H9 (cell line): ENCODE measurements at regions not wholly inside any gene's neighbourhood (a gene's known extent, or its start where the extent isn't known, plus 50 kb on each side); places are given as distances from the start of the nearest gene placed in this dataset.

Experiments used
- DNase-seq: peaks from one replicate; pipeline ENCODE4 v3.0.0-alpha.2; 2017
- H2AFZ ChIP-seq: one replicate; pipeline ENCODE4 v1.6.1; 2013; ENCODE audit warnings: mild to moderate bottlenecking, low read length, control low read depth, moderate library complexity
- H2AK5ac ChIP-seq: 2 replicates; pipeline ENCODE4 v1.6.1; 2013; ENCODE audit warnings: low read length, control low read depth, mixed read lengths; ENCODE audit not compliant: insufficient read length
- H2BK120ac ChIP-seq: one replicate; pipeline ENCODE4 v1.6.1; 2013; ENCODE audit warnings: low read depth, mild to moderate bottlenecking, low read length, control low read depth, inconsistent platforms; ENCODE audit not compliant: poor library complexity, severe bottlenecking
- H2BK12ac ChIP-seq: 2 replicates; pipeline ENCODE4 v1.6.1; 2013; ENCODE audit warnings: low read length, control low read depth, mixed read lengths, low read depth; ENCODE audit not compliant: insufficient read length
- H2BK15ac ChIP-seq: 2 replicates; pipeline ENCODE4 v1.6.1; 2013; ENCODE audit warnings: low read depth, low read length, control low read depth
- H2BK20ac ChIP-seq: one replicate; pipeline ENCODE4 v1.6.1; 2013; ENCODE audit warnings: low read depth, mild to moderate bottlenecking, low read length, control low read depth, inconsistent platforms; ENCODE audit not compliant: poor library complexity, severe bottlenecking
- H2BK5ac ChIP-seq: 2 replicates; pipeline ENCODE4 v1.6.1; 2013; ENCODE audit warnings: low read length, control low read depth, mixed read lengths; ENCODE audit not compliant: insufficient read length
- H3K14ac ChIP-seq: 2 replicates; pipeline ENCODE4 v1.6.1; 2013; ENCODE audit warnings: low read length, control low read depth; ENCODE audit not compliant: insufficient read depth
- H3K18ac ChIP-seq: 2 replicates; pipeline ENCODE4 v1.6.1; 2013; ENCODE audit warnings: low read depth, mild to moderate bottlenecking, mixed read lengths, low read length, control low read depth; ENCODE audit not compliant: insufficient read length
- H3K23ac ChIP-seq: 2 replicates; pipeline ENCODE4 v1.6.1; 2013; ENCODE audit warnings: low read length, control low read depth, mixed read lengths, low read depth; ENCODE audit not compliant: insufficient read length
- H3K23me2 ChIP-seq: 2 replicates; pipeline ENCODE4 v1.6.1; 2013; ENCODE audit warnings: low read depth, mild to moderate bottlenecking, mixed read lengths, low read length, control low read depth; ENCODE audit not compliant: insufficient read length, poor library complexity, severe bottlenecking
- H3K27ac ChIP-seq: 2 replicates; pipeline ENCODE4 v1.5.1; 2013; ENCODE audit warnings: low read length, control low read depth, mixed read lengths, low read depth; ENCODE audit not compliant: insufficient read length
- H3K27me3 ChIP-seq: 2 replicates; pipeline ENCODE4 v1.6.1; 2013; ENCODE audit warnings: low read length, control low read depth, inconsistent platforms; ENCODE audit not compliant: insufficient read depth
- H3K4ac ChIP-seq: 2 replicates; pipeline ENCODE4 v1.6.1; 2013; ENCODE audit warnings: low read depth, mild to moderate bottlenecking, control low read depth, inconsistent platforms, low read length, moderate library complexity
- H3K4me1 ChIP-seq: 2 replicates; pipeline ENCODE4 v1.6.1; 2013; ENCODE audit warnings: low read length, control low read depth, inconsistent platforms; ENCODE audit not compliant: insufficient read depth
- H3K4me2 ChIP-seq: 2 replicates; pipeline ENCODE4 v1.6.1; 2013; ENCODE audit warnings: low read length, control low read depth, mixed read lengths; ENCODE audit not compliant: insufficient read length, insufficient read depth
- H3K56ac ChIP-seq: 2 replicates; pipeline ENCODE4 v1.6.1; 2013; ENCODE audit warnings: low read depth, mild to moderate bottlenecking, mixed read lengths, low read length, control low read depth; ENCODE audit not compliant: insufficient read length
- H3K79me1 ChIP-seq: 2 replicates; pipeline ENCODE4 v1.6.1; 2013; ENCODE audit warnings: low read depth, mild to moderate bottlenecking, moderate library complexity, low read length, control low read depth, inconsistent platforms; ENCODE audit not compliant: insufficient read depth, poor library complexity, severe bottlenecking
- H3K79me2 ChIP-seq: 2 replicates; pipeline ENCODE4 v1.6.1; 2013; ENCODE audit warnings: low read length, control low read depth, inconsistent platforms; ENCODE audit not compliant: insufficient read depth
- H3K9ac ChIP-seq: 2 replicates; pipeline ENCODE4 v1.6.1; 2013; ENCODE audit warnings: low read length, control low read depth, mixed read lengths; ENCODE audit not compliant: insufficient read length; ENCODE audit errors: extremely low read depth
- H3K9me3 ChIP-seq: one replicate; pipeline ENCODE4 v1.6.1; 2013; ENCODE audit warnings: low read depth, low read length, inconsistent platforms; ENCODE audit not compliant: control insufficient read depth
- H3T11ph ChIP-seq: one replicate; pipeline ENCODE4 v1.6.1; 2013; ENCODE audit warnings: mild to moderate bottlenecking, low read length, control low read depth, inconsistent platforms
- H4K20me1 ChIP-seq: one replicate; pipeline ENCODE4 v1.6.1; 2013; ENCODE audit not compliant: control insufficient read depth, insufficient read length, insufficient read depth
- H4K5ac ChIP-seq: 2 replicates; pipeline ENCODE4 v1.6.1; 2013; ENCODE audit warnings: low read depth, mild to moderate bottlenecking, mixed read lengths, low read length, control low read depth; ENCODE audit not compliant: insufficient read length
- H4K8ac ChIP-seq: replicated peaks from 2 replicates; pipeline ENCODE4 v1.6.1; 2013; ENCODE audit warnings: low read length, control low read depth, mixed read lengths, low read depth; ENCODE audit not compliant: insufficient read length
- H4K91ac ChIP-seq: 2 replicates; pipeline ENCODE4 v1.6.1; 2013; ENCODE audit warnings: low read depth, mild to moderate bottlenecking, moderate library complexity, mixed read lengths, low read length, control low read depth; ENCODE audit not compliant: insufficient read length
- H3K27ac Mint-ChIP-seq, 3 experiments: 2 replicates in 2 of 3; 3 replicates in 1 of 3; pipeline ENCODE4 v1.8.0; 2020 to 2021; ENCODE audit warnings: mixed read lengths in 3 of 3, mild to moderate bottlenecking in 1 of 3, moderate library complexity in 1 of 3
- H3K27me3 Mint-ChIP-seq: 2 replicates; pipeline ENCODE4 v1.8.0; 2021; ENCODE audit warnings: low read depth, mild to moderate bottlenecking, moderate library complexity, mixed read lengths
- H3K36me3 Mint-ChIP-seq, 3 experiments: 2 replicates in 2 of 3; 3 replicates in 1 of 3; pipeline ENCODE4 v1.8.0; 2020 to 2021; ENCODE audit warnings: low read depth in 3 of 3, mixed read lengths in 3 of 3; ENCODE audit not compliant: insufficient read depth in 1 of 3
- H3K4me1 Mint-ChIP-seq, 2 experiments: 2 replicates each; pipeline ENCODE4 v1.8.0; 2020; ENCODE audit warnings: mixed read lengths in 2 of 2
- H3K4me3 Mint-ChIP-seq, 2 experiments: 2 replicates in 1 of 2; 3 replicates in 1 of 2; pipeline ENCODE4 v1.8.0; 2020 to 2021; ENCODE audit warnings: mild to moderate bottlenecking in 2 of 2, mixed read lengths in 2 of 2, moderate library complexity in 1 of 2
- H3K9me3 Mint-ChIP-seq, 2 experiments: 2 replicates in 1 of 2; 3 replicates in 1 of 2; pipeline ENCODE4 v1.8.0; 2020; ENCODE audit warnings: mild to moderate bottlenecking in 2 of 2, mixed read lengths in 2 of 2, moderate library complexity in 1 of 2
- CTCF ChIP-seq: fragments of 200-600 bp; sonication (generic); conservative IDR thresholded peaks from 3 replicates; pipeline ENCODE4 v1.8.0; 2021; ENCODE audit warnings: antibody characterized with exemption, mild to moderate bottlenecking
- WGBS: extraction: QIAGEN DNeasy Blood & Tissue Kit; methylation state at CpG from one replicate; pipeline ENCODE4 v1.1.7; 2013; ENCODE audit warnings: missing lambda C conversion rate, low lambda C conversion rate, mixed read lengths; ENCODE audit not compliant: insufficient read length; ENCODE audit errors: extremely low coverage; 5-methylcytosine and 5-hydroxymethylcytosine counted together

- H3K23me2 ChIP-seq: no peaks in the 10 kb centered on the region
- Mint-ChIP-seq H3K36me3 (no peaks in the 10 kb centered on the region; a peak in 1 of 7 replicates), H3K4me3 (no peak overlapping the region), H3K4me1 (no peaks in the 10 kb centered on the region), H3K27me3 (no peaks in the 10 kb centered on the region), H3K27ac (no peak overlapping the region), H3K9me3 (peaks cover 0 to 2% of the 10 kb centered on the region in 2 experiments; a peak in 2 of 5 replicates)
- H3K27me3 ChIP-seq: no peaks in the 10 kb centered on the region
- H4K5ac ChIP-seq: no peak overlapping the region
- no peak overlapping the region for H4K8ac ChIP-seq
- H2BK15ac ChIP-seq: no peak overlapping the region
- no peak overlapping the region for H3K56ac ChIP-seq
- no peak for DNase-seq
- no peak overlapping the region for H3K27ac ChIP-seq
- H3K4me2 ChIP-seq: no peak overlapping the region
- H2BK20ac ChIP-seq: no peak overlapping the region
- no peak overlapping the region for H2AK5ac ChIP-seq
- H2BK120ac ChIP-seq: no peak overlapping the region
- H3K18ac ChIP-seq: no peak overlapping the region
- H3K79me1 ChIP-seq: no peaks in the 10 kb centered on the region
- no peak overlapping the region for H3K14ac ChIP-seq
- H3K9ac ChIP-seq: no peak overlapping the region
- H3K23ac ChIP-seq: no peak overlapping the region
- H2AFZ ChIP-seq: no peak overlapping the region
- H3T11ph ChIP-seq: no peak overlapping the region
- H3K79me2 ChIP-seq: no peaks in the 10 kb centered on the region
- no peak overlapping the region for H3K4ac ChIP-seq
- WGBS: no CpG with 5 or more reads among the region's 3 CpGs
- no peak overlapping the region for H2BK5ac ChIP-seq
- H4K91ac ChIP-seq: no peak overlapping the region
- no peak for TF ChIP-seq CTCF
- H3K9me3 ChIP-seq: no peaks in the 10 kb centered on the region
- H3K4me1 ChIP-seq: no peaks in the 10 kb centered on the region
- H2BK12ac ChIP-seq: no peak overlapping the region
- H4K20me1 ChIP-seq: no peaks in the 10 kb centered on the region
Observed at GRCh38 chr11:109165035-109165434, 257.0 kb upstream of the C11orf87 start.
